Ishikawa (cell line): ENCODE measurements at regions not wholly inside any gene's neighbourhood (a gene's known extent, or its start where the extent isn't known, plus 50 kb on each side); places are given as distances from the start of the nearest gene placed in this dataset.

ENCODE experiments used
- CEBPB ChIP-seq: IDR thresholded peaks from 2 replicates; pipeline ENCODE4 v1.6.1; 2012
- EGR1 ChIP-seq: IDR thresholded peaks from 2 replicates; pipeline ENCODE4 v1.6.1; 2012
- EP300 ChIP-seq: IDR thresholded peaks from 2 replicates; pipeline ENCODE4 v1.6.1; 2012; ENCODE audit warnings: borderline replicate concordance
- RAD21 ChIP-seq: IDR thresholded peaks from 2 replicates; pipeline ENCODE4 v1.6.1; 2012; ENCODE audit warnings: low read depth
- TAF1 ChIP-seq: IDR thresholded peaks from 2 replicates; pipeline ENCODE4 v1.6.1; 2012; ENCODE audit warnings: low read depth, mild to moderate bottlenecking
- TEAD4 ChIP-seq: IDR thresholded peaks from 2 replicates; pipeline ENCODE4 v1.6.1; 2012
- YY1 ChIP-seq: IDR thresholded peaks from 2 replicates; pipeline ENCODE4 v1.6.1; 2012; ENCODE audit warnings: low read depth
- TF ChIP-seq, protein P1 (sequence below): IDR thresholded peaks from 2 replicates; pipeline ENCODE4 v1.6.1; 2012

DNA sequence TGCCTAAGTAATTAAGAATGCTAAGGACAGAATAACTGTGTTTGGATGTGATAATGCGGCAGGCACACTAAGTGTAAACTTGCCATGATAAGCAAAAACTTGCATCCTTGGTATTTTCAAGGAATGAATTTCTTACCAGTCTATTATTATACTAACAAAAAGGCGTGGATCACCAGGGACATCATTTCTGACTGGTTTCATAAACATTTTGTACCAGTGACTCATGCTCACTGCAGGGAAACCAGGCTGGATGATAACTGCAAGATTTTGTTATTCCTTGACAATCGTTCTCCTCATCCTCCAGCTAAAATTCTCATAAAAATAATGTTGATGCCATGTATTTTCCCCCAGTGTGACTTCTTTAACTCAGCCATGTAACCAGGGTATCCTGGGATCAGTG is 289.5 kb downstream of the CDCA7 start:
- TF ChIP-seq, protein P1, sequence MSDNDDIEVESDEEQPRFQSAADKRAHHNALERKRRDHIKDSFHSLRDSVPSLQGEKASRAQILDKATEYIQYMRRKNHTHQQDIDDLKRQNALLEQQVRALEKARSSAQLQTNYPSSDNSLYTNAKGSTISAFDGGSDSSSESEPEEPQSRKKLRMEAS: no peak
- TF ChIP-seq EP300: no peak
- TF ChIP-seq TAF1: no peak
- no peak for TF ChIP-seq TEAD4
- TF ChIP-seq EGR1: no peak
- no peak for TF ChIP-seq RAD21
- TF ChIP-seq YY1: no peak
- TF ChIP-seq CEBPB: no peak
